DND-41 (cell line): ENCODE measurements at regions not wholly inside any gene's neighbourhood (a gene's known extent, or its start where the extent isn't known, plus 50 kb on each side); places are given as distances from the start of the nearest gene placed in this dataset.

Experiments used
- CTCF ChIP-seq: IDR thresholded peaks from 2 replicates; pipeline ENCODE4 v1.5.1; 2012; ENCODE audit warnings: borderline replicate concordance, low read length, moderate library complexity, mild to moderate bottlenecking; ENCODE audit not compliant: poor library complexity, severe bottlenecking; ENCODE audit errors: extremely low read depth
- EZH2 ChIP-seq: IDR thresholded peaks from 3 replicates; pipeline ENCODE4 v1.6.1; 2012; ENCODE audit warnings: borderline replicate concordance, low read depth, mild to moderate bottlenecking, moderate library complexity, low read length, inconsistent platforms; ENCODE audit not compliant: severe bottlenecking

DNA sequence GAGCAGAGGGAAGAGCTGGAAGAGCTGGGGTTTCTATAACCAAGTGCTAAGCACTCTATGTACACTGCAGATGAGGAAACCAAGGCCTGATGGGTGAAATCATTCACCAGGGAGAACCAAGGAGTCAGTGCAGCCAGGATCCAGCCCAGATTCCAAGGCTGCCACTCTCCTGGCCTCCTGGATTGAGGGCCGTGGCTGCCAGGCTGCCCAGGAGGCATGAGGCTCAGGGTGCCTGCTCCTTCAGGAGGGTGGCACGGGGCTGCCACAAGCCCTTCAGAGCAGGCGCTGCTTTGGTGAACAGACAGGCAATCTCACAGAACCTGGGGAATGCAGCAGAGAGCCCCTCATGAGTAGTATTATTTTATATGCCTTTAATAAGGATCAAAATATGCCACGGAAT is 293.7 kb upstream of the HDAC4 start:
- TF ChIP-seq CTCF (no peak), EZH2 (no peak)
